Calu3 (cell line): ENCODE measurements at regions not wholly inside any gene's neighbourhood (a gene's known extent, or its start where the extent isn't known, plus 50 kb on each side); places are given as distances from the start of the nearest gene placed in this dataset.

Experiments used
- BruUV-seq: library from RNA; stranded (reverse); fragments of 400-500 nt; replicated peaks from 2 replicates; lab custom pipeline; 2021; lab: Mats Ljungman, UMichigan
- CTCF ChIA-PET: fragments of 300-600 bp; sonication (Branson Sonifier 250); formaldehyde crosslinking; loops from one replicate; lab custom pipeline; 2022; ENCODE audit warnings: antibody characterized with exemption; lab: Charles Lee
- DNase-seq: peaks from one replicate; pipeline ENCODE4 v3.0.0; 2022
- H3K27ac Mint-ChIP-seq: one replicate; pipeline ENCODE4 v1.8.0; 2022; ENCODE audit warnings: mixed read lengths; ENCODE audit not compliant: unreplicated experiment
- H3K27me3 Mint-ChIP-seq: one replicate; pipeline ENCODE4 v1.8.0; 2022; ENCODE audit warnings: mixed read lengths; ENCODE audit not compliant: unreplicated experiment
- H3K36me3 Mint-ChIP-seq: one replicate; pipeline ENCODE4 v1.8.0; 2022; ENCODE audit warnings: mild to moderate bottlenecking, moderate library complexity, mixed read lengths; ENCODE audit not compliant: insufficient read depth, unreplicated experiment
- H3K4me1 Mint-ChIP-seq: one replicate; pipeline ENCODE4 v1.8.0; 2022; ENCODE audit warnings: mild to moderate bottlenecking, low read depth, mixed read lengths; ENCODE audit not compliant: unreplicated experiment
- H3K4me3 Mint-ChIP-seq: one replicate; pipeline ENCODE4 v1.8.0; 2022; ENCODE audit warnings: mild to moderate bottlenecking, low read depth, moderate library complexity, mixed read lengths; ENCODE audit not compliant: unreplicated experiment
- H3K9me3 Mint-ChIP-seq: one replicate; pipeline ENCODE4 v1.8.0; 2022; ENCODE audit warnings: low read depth, mixed read lengths; ENCODE audit not compliant: unreplicated experiment
- intact Hi-C: fragments of 100-400 bp; cut with micrococcal nuclease; formaldehyde crosslinking; loops from one replicate; pipeline ENCODE4 v1.10.0; 2022; ENCODE audit not compliant: unreplicated experiment
- TF ChIP-seq, protein P1 (sequence below): fragments of 200-600 bp; IDR thresholded peaks from one replicate; pipeline ENCODE4 v1.8.0; 2022; ENCODE audit warnings: antibody characterized with exemption; ENCODE audit not compliant: unreplicated experiment

DNA sequence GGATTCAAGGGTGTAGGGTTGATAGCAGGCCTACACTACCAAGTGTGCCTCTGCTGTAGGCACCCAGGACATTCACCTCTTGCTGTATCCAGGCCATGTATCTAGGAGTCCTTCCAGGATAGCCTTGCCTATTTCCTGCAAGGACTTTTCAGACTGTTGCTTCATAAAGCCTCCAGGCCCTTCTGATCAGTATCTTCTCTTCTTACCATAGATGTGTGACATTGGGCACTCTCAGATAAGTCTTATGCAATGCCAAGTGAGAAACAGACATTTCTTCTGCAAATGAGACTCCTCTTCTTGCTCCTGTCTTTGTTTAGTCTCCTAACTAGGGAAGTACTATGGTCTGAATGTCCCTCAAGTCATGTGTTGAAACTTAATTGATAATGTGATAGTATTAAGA, 386.8 kb downstream of the ANKRD50 start:
- Mint-ChIP-seq H3K4me1 (peaks cover 7% of the 10 kb centered on the region), H3K27me3 (no peaks in the 10 kb centered on the region), H3K27ac (no peak overlapping the region), H3K36me3 (no peaks in the 10 kb centered on the region), H3K9me3 (peaks cover 2% of the 10 kb centered on the region), H3K4me3 (no peak overlapping the region)
- DNase-seq: no peak
- no TSS peak for BruUV-seq
- CTCF ChIA-PET: no interaction called here
- TF ChIP-seq, protein P1, sequence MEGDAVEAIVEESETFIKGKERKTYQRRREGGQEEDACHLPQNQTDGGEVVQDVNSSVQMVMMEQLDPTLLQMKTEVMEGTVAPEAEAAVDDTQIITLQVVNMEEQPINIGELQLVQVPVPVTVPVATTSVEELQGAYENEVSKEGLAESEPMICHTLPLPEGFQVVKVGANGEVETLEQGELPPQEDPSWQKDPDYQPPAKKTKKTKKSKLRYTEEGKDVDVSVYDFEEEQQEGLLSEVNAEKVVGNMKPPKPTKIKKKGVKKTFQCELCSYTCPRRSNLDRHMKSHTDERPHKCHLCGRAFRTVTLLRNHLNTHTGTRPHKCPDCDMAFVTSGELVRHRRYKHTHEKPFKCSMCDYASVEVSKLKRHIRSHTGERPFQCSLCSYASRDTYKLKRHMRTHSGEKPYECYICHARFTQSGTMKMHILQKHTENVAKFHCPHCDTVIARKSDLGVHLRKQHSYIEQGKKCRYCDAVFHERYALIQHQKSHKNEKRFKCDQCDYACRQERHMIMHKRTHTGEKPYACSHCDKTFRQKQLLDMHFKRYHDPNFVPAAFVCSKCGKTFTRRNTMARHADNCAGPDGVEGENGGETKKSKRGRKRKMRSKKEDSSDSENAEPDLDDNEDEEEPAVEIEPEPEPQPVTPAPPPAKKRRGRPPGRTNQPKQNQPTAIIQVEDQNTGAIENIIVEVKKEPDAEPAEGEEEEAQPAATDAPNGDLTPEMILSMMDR: no peak
- intact Hi-C loops: loop anchor here (10.0 kb wide), 2 partner anchors 451 to 661 kb away; no protein-coding TSS in a partner anchor

DNA sequence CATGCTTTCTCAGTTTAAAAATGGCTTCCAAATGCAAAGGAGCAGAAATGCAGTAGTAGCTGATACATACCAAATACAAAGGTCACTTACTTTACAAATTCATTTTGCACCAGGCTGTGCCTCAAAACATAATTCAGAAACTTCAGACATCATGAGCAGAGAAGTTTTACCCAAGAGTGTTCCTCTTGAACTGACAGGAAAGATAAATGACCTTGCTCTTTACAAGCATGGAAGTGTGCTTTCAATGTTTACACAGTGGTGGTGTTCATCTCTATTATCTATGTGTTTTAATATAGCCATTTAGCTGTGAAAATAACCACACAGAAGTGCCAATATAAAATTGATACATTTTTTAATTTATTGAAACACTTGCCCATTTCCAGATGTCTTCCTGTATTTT, 383.4 kb downstream of the ANKRD50 start:
- no TSS peak for BruUV-seq
- no peak for DNase-seq
- TF ChIP-seq, protein P1: no peak
- Mint-ChIP-seq H3K27ac (no peak overlapping the region), H3K9me3 (peaks cover 2% of the 10 kb centered on the region), H3K4me3 (no peak overlapping the region), H3K4me1 (no peaks in the 10 kb centered on the region), H3K36me3 (no peaks in the 10 kb centered on the region), H3K27me3 (no peaks in the 10 kb centered on the region)
- intact Hi-C loops: loop anchor here (10.0 kb wide), 2 partner anchors 454 to 664 kb away; no protein-coding TSS in a partner anchor
- CTCF ChIA-PET: no interaction called here

DNA sequence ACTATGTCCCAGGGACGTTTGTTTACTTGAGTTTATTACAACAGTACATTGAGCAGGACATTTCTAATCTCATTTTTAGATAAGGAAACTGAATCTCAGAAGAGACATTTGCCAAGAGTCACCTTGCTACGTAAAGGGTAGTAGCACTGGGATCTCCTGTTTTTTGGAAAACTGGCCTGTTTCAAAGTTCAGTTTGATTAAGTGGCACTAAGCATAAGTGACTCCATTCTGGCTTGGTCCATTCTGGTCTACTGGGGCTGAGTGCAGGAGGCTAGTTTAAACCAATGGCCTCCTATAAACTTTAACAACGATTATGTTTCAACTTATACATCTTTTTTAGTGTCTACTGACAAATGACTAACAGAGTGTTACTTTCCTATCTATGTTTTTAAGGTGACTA, 382.5 kb downstream of the ANKRD50 start:
- CTCF ChIA-PET: no interaction called here
- TF ChIP-seq, protein P1: no peak
- no TSS peak for BruUV-seq
- H3K4me3 Mint-ChIP-seq: no peak overlapping the region
- intact Hi-C loops: loop anchor here (5.0 to 10.0 kb wide), 4 partner anchors 102 to 605 kb away; partner anchors contain the start of gene ANKRD50
- DNase-seq: no peak
- H3K4me1 Mint-ChIP-seq: no peaks in the 10 kb centered on the region
- no peaks in the 10 kb centered on the region for H3K36me3 Mint-ChIP-seq
- H3K9me3 Mint-ChIP-seq: peaks cover 2% of the 10 kb centered on the region
- no peak overlapping the region for H3K27ac Mint-ChIP-seq
- H3K27me3 Mint-ChIP-seq: no peaks in the 10 kb centered on the region

DNA sequence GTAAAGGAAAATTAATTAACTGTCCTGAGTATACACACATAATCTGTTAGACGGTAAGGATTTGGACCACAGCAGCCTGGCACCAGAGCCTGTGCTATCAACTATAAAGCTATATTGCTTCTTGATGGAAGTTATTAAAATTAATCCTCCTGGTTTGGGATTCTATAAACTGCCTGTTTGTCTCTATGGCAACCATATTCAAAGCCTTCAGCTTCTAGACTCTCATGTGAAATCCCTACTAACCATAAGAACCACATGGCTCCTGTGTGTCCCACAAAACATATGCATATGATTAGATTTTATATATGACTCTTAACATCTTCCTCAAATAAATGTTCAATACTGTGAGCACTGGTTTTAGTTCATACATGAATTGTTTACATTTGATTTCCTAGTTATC, 380.8 kb downstream of the ANKRD50 start:
- TF ChIP-seq, protein P1: no peak
- no TSS peak for BruUV-seq
- Mint-ChIP-seq H3K27me3 (no peaks in the 10 kb centered on the region), H3K4me3 (no peak overlapping the region), H3K36me3 (no peaks in the 10 kb centered on the region), H3K4me1 (no peaks in the 10 kb centered on the region), H3K9me3 (no peaks in the 10 kb centered on the region), H3K27ac (no peak overlapping the region)
- CTCF ChIA-PET: no interaction called here
- DNase-seq: no peak
- intact Hi-C loops: loop anchor here (5.0 to 10.0 kb wide), 4 partner anchors 101 to 603 kb away; partner anchors contain the start of gene ANKRD50
